ENCODE measurements at regions not wholly inside any gene's neighbourhood (a gene's known extent, or its start where the extent isn't known, plus 50 kb on each side); places are given as distances from the start of the nearest gene placed in this dataset.

- no peak overlapping the region for H3K4me3 ChIP-seq
- H3K27me3 ChIP-seq, result no peaks in the 10 kb centered on the region
- no peak overlapping the region for H2AFZ ChIP-seq
- no peaks in the 10 kb centered on the region for H3K36me3 ChIP-seq (replicated peaks; ENCODE audit: insufficient read depth, low read depth)
- no peaks in the 10 kb centered on the region for H3K4me1 ChIP-seq (ENCODE audit: insufficient read depth)
- WGBS (ENCODE audit: low lambda C conversion rate, missing lambda C conversion rate), result 94% methylated on average over 2 of the region's 2 CpGs
- no peak overlapping the region for H3K4me2 ChIP-seq
- DNase-seq (ENCODE audit: low spot score), result no peak
- H3K79me2 ChIP-seq, result no peaks in the 10 kb centered on the region
- no peaks in the 10 kb centered on the region for H3K9me2 ChIP-seq (replicated peaks; ENCODE audit: insufficient read depth)
- H4K20me1 ChIP-seq (ENCODE audit: insufficient read depth, poor library complexity, severe bottlenecking), result no peaks in the 10 kb centered on the region
- H3K9me3 ChIP-seq (ENCODE audit: low read depth), result no peaks in the 10 kb centered on the region
- H3K27ac ChIP-seq, result no peak overlapping the region
- TF ChIP-seq EZH2 (IDR thresholded peaks at IDR 0.05; ENCODE audit: borderline replicate concordance) (no peak), CTCF (IDR thresholded peaks at IDR 0.05; ENCODE audit: poor library complexity) (no peak), EZH2phosphoT487 (IDR thresholded peaks at IDR 0.05; ENCODE audit: low read depth, severe bottlenecking, unreplicated experiment) (no peak)
Observed at GRCh38 chr4:103457566-103457965, 259.4 kb upstream of the CENPE start.

GRCh38 chr4:103451341-103451740 is 253.2 kb upstream of the CENPE start:
- H3K27ac ChIP-seq, result no peak overlapping the region
- H3K4me3 ChIP-seq, result no peak overlapping the region
- no peak overlapping the region for H2AFZ ChIP-seq
- H3K9me2 ChIP-seq (replicated peaks; ENCODE audit: insufficient read depth), result no peaks in the 10 kb centered on the region
- no peaks in the 10 kb centered on the region for H3K9me3 ChIP-seq (ENCODE audit: low read depth)
- no peak overlapping the region for H3K4me2 ChIP-seq
- no peaks in the 10 kb centered on the region for H3K27me3 ChIP-seq
- no peaks in the 10 kb centered on the region for H3K79me2 ChIP-seq
- WGBS (ENCODE audit: low lambda C conversion rate, missing lambda C conversion rate), result 81% methylated on average over 2 of the region's 2 CpGs
- H4K20me1 ChIP-seq (ENCODE audit: insufficient read depth, poor library complexity, severe bottlenecking), result no peaks in the 10 kb centered on the region
- H3K36me3 ChIP-seq (replicated peaks; ENCODE audit: insufficient read depth, low read depth), result no peaks in the 10 kb centered on the region
- no peak for DNase-seq (ENCODE audit: low spot score)
- no peak for TF ChIP-seq CTCF (IDR thresholded peaks at IDR 0.05; ENCODE audit: poor library complexity)
- TF ChIP-seq EZH2phosphoT487 (IDR thresholded peaks at IDR 0.05; ENCODE audit: low read depth, severe bottlenecking, unreplicated experiment), result no peak
- TF ChIP-seq EZH2 (IDR thresholded peaks at IDR 0.05; ENCODE audit: borderline replicate concordance), result no peak
- H3K4me1 ChIP-seq (ENCODE audit: insufficient read depth), result no peaks in the 10 kb centered on the region

GRCh38 chr4:103450693-103451092 is 252.6 kb upstream of the CENPE start:
- Histone ChIP-seq H3K27me3 (no peaks in the 10 kb centered on the region), H3K79me2 (no peaks in the 10 kb centered on the region), H3K4me2 (no peak overlapping the region), H2AFZ (no peak overlapping the region), H3K9me2 (replicated peaks; ENCODE audit: insufficient read depth) (no peaks in the 10 kb centered on the region), H3K36me3 (replicated peaks; ENCODE audit: insufficient read depth, low read depth) (no peaks in the 10 kb centered on the region), H3K27ac (no peak overlapping the region), H3K4me3 (no peak overlapping the region), H4K20me1 (ENCODE audit: insufficient read depth, poor library complexity, severe bottlenecking) (no peaks in the 10 kb centered on the region), H3K4me1 (ENCODE audit: insufficient read depth) (no peaks in the 10 kb centered on the region), H3K9me3 (ENCODE audit: low read depth) (no peaks in the 10 kb centered on the region)
- no peak for TF ChIP-seq CTCF (IDR thresholded peaks at IDR 0.05; ENCODE audit: poor library complexity)
- 96% methylated on average over 2 of the region's 2 CpGs for WGBS (ENCODE audit: low lambda C conversion rate, missing lambda C conversion rate)
- no peak for DNase-seq (ENCODE audit: low spot score)
